BLaER1 treated with 17β-estradiol and CSF1 and Interleukin-3, amounts not matched to agents 10 nM and 100 nM (cell line): ENCODE measurements at regions not wholly inside any gene's neighbourhood (a gene's known extent, or its start where the extent isn't known, plus 50 kb on each side); places are given as distances from the start of the nearest gene placed in this dataset.

Source experiments
- H3K27ac ChIP-seq, 11 experiments: shearing (Covaris generic); formaldehyde crosslinking; 2 replicates each; pipeline ENCODE4 v1.8.1; 2022
- H3K27me3 ChIP-seq, 11 experiments: shearing (Covaris generic); formaldehyde crosslinking; 2 replicates each; pipeline ENCODE4 v1.8.1; 2022
- H3K36me3 ChIP-seq, 11 experiments: shearing (Covaris generic); formaldehyde crosslinking; 2 replicates each; pipeline ENCODE4 v1.8.1; 2022
- H3K4me1 ChIP-seq, 10 experiments: shearing (Covaris generic); formaldehyde crosslinking; 2 replicates each; pipeline ENCODE4 v1.8.1; 2022
- H3K4me2 ChIP-seq, 11 experiments: shearing (Covaris generic); formaldehyde crosslinking; 2 replicates each; pipeline ENCODE4 v1.8.1; 2022
- H3K4me3 ChIP-seq, 10 experiments: shearing (Covaris generic); formaldehyde crosslinking; 2 replicates each; pipeline ENCODE4 v1.8.1; 2022
- H3K9ac ChIP-seq, 11 experiments: shearing (Covaris generic); formaldehyde crosslinking; 2 replicates each; pipeline ENCODE4 v1.8.1; 2022
- H3K9me3 ChIP-seq, 11 experiments: shearing (Covaris generic); formaldehyde crosslinking; replicated peaks in 1 of 11; 2 replicates each; pipeline ENCODE4 v1.8.1; 2022
- H4K20me1 ChIP-seq, 11 experiments: shearing (Covaris generic); formaldehyde crosslinking; 2 replicates each; pipeline ENCODE4 v1.8.1; 2022
- Cebpa-rat ChIP-seq, 11 experiments: shearing (Covaris generic); IDR thresholded peaks; 2 replicates each; pipeline ENCODE4 v1.8.1; 2022

DNA sequence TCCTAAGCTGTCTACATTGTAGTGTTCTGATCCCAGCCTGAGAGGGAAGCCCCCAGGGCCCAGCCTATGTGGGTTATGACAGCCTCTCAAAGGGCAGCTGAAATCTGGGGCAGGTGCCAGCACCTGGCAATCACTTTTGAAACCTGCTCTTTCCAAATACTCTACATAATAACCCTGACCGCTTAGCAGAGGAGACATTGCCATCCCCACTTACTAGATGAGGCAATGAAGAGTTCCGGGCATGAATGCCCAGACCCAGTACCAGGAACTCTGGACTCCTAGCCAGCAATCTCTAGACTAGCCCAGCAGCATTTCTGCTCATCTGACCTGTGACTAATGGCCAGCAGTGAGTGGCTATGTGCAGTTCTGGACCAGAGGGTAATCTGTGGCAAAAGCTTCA lies 412.4 kb upstream of the CADM1 start:
- Histone ChIP-seq H3K4me1 (peaks cover 7 to 30% (median 15%) of the 10 kb centered on the region in 10 experiments), H3K36me3 (no peaks in the 10 kb centered on the region), H3K9ac (no peak overlapping the region), H3K4me2 (no peak overlapping the region), H3K27me3 (no peaks in the 10 kb centered on the region), H3K4me3 (no peak overlapping the region), H4K20me1 (peaks cover 0 to 3% (median 0%) of the 10 kb centered on the region in 11 experiments; a peak in 1 of 22 replicates), H3K27ac (no peak overlapping the region), H3K9me3 (no peaks in the 10 kb centered on the region)
- TF ChIP-seq Cebpa-rat (IDR thresholded peaks at IDR 0.05) = no peak

DNA sequence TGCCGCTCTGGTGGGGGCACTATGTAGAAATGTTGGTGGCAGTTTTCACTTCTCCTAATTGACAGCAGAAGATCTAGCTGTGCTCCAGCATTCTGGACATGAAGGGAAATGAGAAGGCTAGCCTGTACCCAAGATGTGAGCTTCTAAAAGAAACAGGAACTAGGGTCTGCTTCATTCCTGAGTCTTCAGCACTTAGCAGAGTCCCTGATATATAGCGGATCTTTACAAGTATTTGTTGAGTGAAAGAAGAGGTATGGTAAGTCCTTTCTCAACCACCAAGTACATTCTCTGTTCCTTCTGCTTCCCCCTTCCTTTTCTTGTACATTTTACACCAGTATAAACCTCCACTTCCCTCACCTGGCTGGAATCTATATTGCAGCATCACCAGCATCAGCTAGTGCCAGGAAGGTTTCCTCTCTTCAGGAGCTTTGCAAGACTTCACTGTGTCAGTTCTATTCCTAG lies 408.3 kb upstream of the CADM1 start:
- H3K4me2 ChIP-seq = peak overlapping the region; percentile 10 to 69 (median 42); a peak in 18 of 22 replicates
- H3K27ac ChIP-seq = no peak overlapping the region

GRCh38 chr11:115911613-115912346 lies 407.6 kb upstream of the CADM1 start:
- Histone ChIP-seq H4K20me1 (peaks cover 0 to 3% (median 0%) of the 10 kb centered on the region in 11 experiments; a peak in 1 of 22 replicates), H3K27me3 (no peaks in the 10 kb centered on the region), H3K4me1 (peaks cover 7 to 20% (median 14%) of the 10 kb centered on the region in 10 experiments), H3K36me3 (no peaks in the 10 kb centered on the region), H3K4me2 (peak overlapping the region in 4 of 11 experiments; percentile 13 to 58 (median 48); a peak in 5 of 22 replicates), H3K4me3 (no peak overlapping the region), H3K9me3 (no peaks in the 10 kb centered on the region), H3K27ac (no peak overlapping the region), H3K9ac (no peak overlapping the region)
- TF ChIP-seq Cebpa-rat (IDR thresholded peaks at IDR 0.05) = no peak

More for the DNA sequence above, 408.3 kb upstream of the CADM1 start:
- Histone ChIP-seq H3K4me3 (no peak overlapping the region), H3K4me1 (peaks cover 7 to 20% (median 14%) of the 10 kb centered on the region in 10 experiments), H3K36me3 (no peaks in the 10 kb centered on the region), H3K27me3 (no peaks in the 10 kb centered on the region), H4K20me1 (peaks cover 0 to 3% (median 0%) of the 10 kb centered on the region in 11 experiments; a peak in 1 of 22 replicates), H3K9me3 (no peaks in the 10 kb centered on the region), H3K9ac (no peak overlapping the region)
- no peak for TF ChIP-seq Cebpa-rat (IDR thresholded peaks at IDR 0.05)

DNA sequence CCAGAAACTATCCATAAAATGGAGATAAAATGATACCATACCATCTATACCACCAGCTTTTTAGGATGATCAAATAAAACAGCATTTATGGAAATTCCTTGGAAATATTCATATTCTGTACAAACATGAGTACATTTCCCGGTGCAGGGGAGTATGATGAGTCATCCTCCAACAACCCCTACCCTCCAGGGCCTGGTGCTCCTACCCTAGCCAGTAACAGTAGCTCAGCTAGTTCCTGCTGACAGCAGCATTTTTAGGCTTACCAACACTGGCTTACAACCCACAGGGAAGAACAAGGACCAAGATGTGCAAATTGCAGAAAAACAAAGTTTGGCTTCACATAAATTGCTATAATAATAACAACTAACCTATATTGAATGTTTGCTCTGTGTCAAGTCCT lies 406.2 kb upstream of the CADM1 start:
- Histone ChIP-seq H3K9me3 (no peaks in the 10 kb centered on the region), H3K27me3 (no peaks in the 10 kb centered on the region), H4K20me1 (peaks cover 0 to 3% (median 0%) of the 10 kb centered on the region in 11 experiments; a peak in 1 of 22 replicates), H3K4me2 (no peak overlapping the region), H3K36me3 (no peaks in the 10 kb centered on the region), H3K9ac (no peak overlapping the region), H3K27ac (no peak overlapping the region), H3K4me1 (peaks cover 7 to 20% (median 14%) of the 10 kb centered on the region in 10 experiments), H3K4me3 (no peak overlapping the region)
- TF ChIP-seq Cebpa-rat (IDR thresholded peaks at IDR 0.05) = no peak

- no peak overlapping the region for H3K4me2 ChIP-seq
- no peak overlapping the region for H3K4me3 ChIP-seq
- H4K20me1 ChIP-seq = no peaks in the 10 kb centered on the region
- H3K4me1 ChIP-seq = no peaks in the 10 kb centered on the region
- H3K36me3 ChIP-seq = no peaks in the 10 kb centered on the region
- no peaks in the 10 kb centered on the region for H3K9me3 ChIP-seq
- TF ChIP-seq Cebpa-rat (IDR thresholded peaks at IDR 0.05) = no peak
- H3K27me3 ChIP-seq = no peaks in the 10 kb centered on the region
- H3K9ac ChIP-seq = no peak overlapping the region
- no peak overlapping the region for H3K27ac ChIP-seq
Measured at GRCh38 chr11:115906171-115906570, 402.0 kb upstream of the CADM1 start.

- no peak overlapping the region for H3K9ac ChIP-seq
- no peak for TF ChIP-seq Cebpa-rat (IDR thresholded peaks at IDR 0.05)
- H3K4me2 ChIP-seq = no peak overlapping the region
Measured at GRCh38 chr11:115905341-115906000, 401.3 kb upstream of the CADM1 start.

DNA sequence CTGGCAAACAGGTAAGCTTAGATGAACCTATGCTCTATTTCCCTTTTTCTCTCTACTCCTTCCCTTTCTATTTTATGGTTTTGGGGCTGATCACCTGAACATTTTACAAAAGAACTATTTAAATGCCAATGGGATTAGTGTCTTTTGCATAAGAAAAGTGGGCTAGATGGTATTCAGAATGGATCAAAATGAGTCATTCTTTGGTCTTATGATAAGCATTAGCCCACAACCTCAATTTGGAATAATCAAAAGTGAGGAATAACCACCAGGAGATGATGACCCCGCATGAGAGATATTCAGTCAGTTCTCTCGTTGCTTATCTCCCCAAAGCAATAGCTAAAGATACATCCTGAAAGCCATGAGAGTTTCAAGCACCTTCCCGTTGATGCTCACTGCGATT lies 399.0 kb upstream of the CADM1 start:
- TF ChIP-seq Cebpa-rat (IDR thresholded peaks at IDR 0.05) = no peak
- Histone ChIP-seq H3K9me3 (no peaks in the 10 kb centered on the region), H4K20me1 (no peaks in the 10 kb centered on the region), H3K9ac (no peak overlapping the region), H3K4me1 (no peaks in the 10 kb centered on the region), H3K27me3 (no peaks in the 10 kb centered on the region), H3K36me3 (no peaks in the 10 kb centered on the region), H3K4me2 (no peak overlapping the region), H3K4me3 (no peak overlapping the region), H3K27ac (no peak overlapping the region)

More at GRCh38 chr11:115905341-115906000, 401.3 kb upstream of the CADM1 start:
- no peaks in the 10 kb centered on the region for H3K27me3 ChIP-seq
- no peaks in the 10 kb centered on the region for H3K9me3 ChIP-seq
- H4K20me1 ChIP-seq = no peaks in the 10 kb centered on the region
- no peak overlapping the region for H3K27ac ChIP-seq
- H3K36me3 ChIP-seq = no peaks in the 10 kb centered on the region
- H3K4me1 ChIP-seq = no peaks in the 10 kb centered on the region
- H3K4me3 ChIP-seq = no peak overlapping the region

GRCh38 chr11:115901069-115901468 lies 396.9 kb upstream of the CADM1 start:
- H3K9ac ChIP-seq = no peak overlapping the region
- TF ChIP-seq Cebpa-rat (IDR thresholded peaks at IDR 0.05) = no peak
- H4K20me1 ChIP-seq = no peaks in the 10 kb centered on the region
- H3K4me2 ChIP-seq = no peak overlapping the region
- H3K4me1 ChIP-seq = no peaks in the 10 kb centered on the region
- no peaks in the 10 kb centered on the region for H3K36me3 ChIP-seq
- H3K27me3 ChIP-seq = no peaks in the 10 kb centered on the region
- H3K4me3 ChIP-seq = no peak overlapping the region
- H3K9me3 ChIP-seq = no peaks in the 10 kb centered on the region
- no peak overlapping the region for H3K27ac ChIP-seq

DNA sequence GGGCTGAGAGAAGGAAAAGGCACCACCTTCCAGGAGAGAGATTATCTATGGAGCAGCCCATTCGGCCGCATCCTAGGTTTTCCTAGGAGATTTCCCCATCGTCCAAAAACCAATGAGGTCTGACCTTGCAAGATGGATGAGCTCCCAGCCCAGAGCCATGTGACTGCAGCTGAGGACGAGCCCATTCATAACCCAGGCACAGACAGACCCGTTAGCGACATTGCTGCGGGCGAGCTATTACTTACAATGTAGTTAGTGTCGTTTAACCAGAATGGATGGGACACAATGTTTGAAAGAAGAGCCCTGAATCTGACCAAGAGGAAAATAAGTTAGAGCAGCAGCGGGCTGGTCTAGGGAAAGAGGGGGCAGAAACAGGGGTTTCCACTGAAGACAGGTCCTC lies 395.9 kb upstream of the CADM1 start:
- H3K36me3 ChIP-seq = no peaks in the 10 kb centered on the region
- H3K4me3 ChIP-seq = no peak overlapping the region
- H3K27ac ChIP-seq = no peak overlapping the region
- no peak for TF ChIP-seq Cebpa-rat (IDR thresholded peaks at IDR 0.05)
- H3K4me2 ChIP-seq = no peak overlapping the region
- no peaks in the 10 kb centered on the region for H3K27me3 ChIP-seq
- H3K4me1 ChIP-seq = no peaks in the 10 kb centered on the region
- H3K9ac ChIP-seq = no peak overlapping the region
- no peaks in the 10 kb centered on the region for H4K20me1 ChIP-seq
- no peaks in the 10 kb centered on the region for H3K9me3 ChIP-seq
